ENCODE measurements at regions not wholly inside any gene's neighbourhood (a gene's known extent, or its start where the extent isn't known, plus 50 kb on each side); places are given as distances from the start of the nearest gene placed in this dataset.

DNA sequence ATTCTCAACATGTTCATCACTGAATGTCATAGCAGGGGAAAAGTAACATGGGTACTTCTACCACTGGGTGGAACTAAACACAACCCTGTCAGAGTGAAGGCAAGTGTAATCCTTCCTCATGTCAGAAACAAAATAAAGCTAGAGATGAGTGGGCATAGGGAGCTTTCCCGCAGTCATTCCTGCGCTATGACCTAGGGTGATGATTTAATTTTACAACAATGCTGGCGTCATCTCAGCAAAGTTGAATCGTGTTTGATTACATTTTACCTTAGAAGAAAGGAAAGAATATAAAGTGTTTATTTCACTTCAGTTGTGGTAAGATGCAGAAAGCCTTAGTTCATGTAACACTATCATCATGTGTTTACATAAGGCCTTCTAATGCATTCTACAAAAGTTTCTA is 355.6 kb downstream of the METTL15 start:
- TF ChIP-seq, protein P1, sequence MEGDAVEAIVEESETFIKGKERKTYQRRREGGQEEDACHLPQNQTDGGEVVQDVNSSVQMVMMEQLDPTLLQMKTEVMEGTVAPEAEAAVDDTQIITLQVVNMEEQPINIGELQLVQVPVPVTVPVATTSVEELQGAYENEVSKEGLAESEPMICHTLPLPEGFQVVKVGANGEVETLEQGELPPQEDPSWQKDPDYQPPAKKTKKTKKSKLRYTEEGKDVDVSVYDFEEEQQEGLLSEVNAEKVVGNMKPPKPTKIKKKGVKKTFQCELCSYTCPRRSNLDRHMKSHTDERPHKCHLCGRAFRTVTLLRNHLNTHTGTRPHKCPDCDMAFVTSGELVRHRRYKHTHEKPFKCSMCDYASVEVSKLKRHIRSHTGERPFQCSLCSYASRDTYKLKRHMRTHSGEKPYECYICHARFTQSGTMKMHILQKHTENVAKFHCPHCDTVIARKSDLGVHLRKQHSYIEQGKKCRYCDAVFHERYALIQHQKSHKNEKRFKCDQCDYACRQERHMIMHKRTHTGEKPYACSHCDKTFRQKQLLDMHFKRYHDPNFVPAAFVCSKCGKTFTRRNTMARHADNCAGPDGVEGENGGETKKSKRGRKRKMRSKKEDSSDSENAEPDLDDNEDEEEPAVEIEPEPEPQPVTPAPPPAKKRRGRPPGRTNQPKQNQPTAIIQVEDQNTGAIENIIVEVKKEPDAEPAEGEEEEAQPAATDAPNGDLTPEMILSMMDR (IDR thresholded peaks at IDR 0.05; ENCODE audit: borderline replicate concordance, extremely low read depth, low read length, poor library complexity, severe bottlenecking) = no peak
- TF ChIP-seq EZH2 (IDR thresholded peaks at IDR 0.05; ENCODE audit: borderline replicate concordance, low read depth, low read length, severe bottlenecking) = no peak

Data from DND-41 (cell line).